Stimulated activated memory B cell treated with anti-CD40 and anti-IgM and Interleukin-4, amounts not matched to agents 10 μg/mL and 1 μg/mL and 100 μg/mL, for 72 hours (primary cell): ENCODE measurements at regions not wholly inside any gene's neighbourhood (a gene's known extent, or its start where the extent isn't known, plus 50 kb on each side); places are given as distances from the start of the nearest gene placed in this dataset.
"Not testable (repeated sequence)": the region's sequence is repeated elsewhere in the genome, so short reads cannot be mapped to it uniquely, and the experiment has no call there.

Experiments
- ATAC-seq: fragments of 150-1000 bp; cut with Tn5 transposase; 2 replicates; pipeline ENCODE4 v1.10.0; 2021
- H3K27ac Mint-ChIP-seq: one replicate; pipeline ENCODE4 v1.8.0; 2022; ENCODE audit warnings: mild to moderate bottlenecking, mixed read lengths
- H3K27me3 Mint-ChIP-seq: one replicate; pipeline ENCODE4 v1.8.0; 2022; ENCODE audit warnings: mixed read lengths
- H3K36me3 Mint-ChIP-seq: one replicate; pipeline ENCODE4 v1.8.0; 2022; ENCODE audit warnings: mixed read lengths
- H3K4me1 Mint-ChIP-seq: one replicate; pipeline ENCODE4 v1.8.0; 2022; ENCODE audit warnings: mixed read lengths
- H3K4me3 Mint-ChIP-seq: one replicate; pipeline ENCODE4 v1.8.0; 2022; ENCODE audit warnings: mild to moderate bottlenecking, moderate library complexity, mixed read lengths
- H3K9me3 Mint-ChIP-seq: one replicate; pipeline ENCODE4 v1.8.0; 2022; ENCODE audit warnings: mixed read lengths

DNA sequence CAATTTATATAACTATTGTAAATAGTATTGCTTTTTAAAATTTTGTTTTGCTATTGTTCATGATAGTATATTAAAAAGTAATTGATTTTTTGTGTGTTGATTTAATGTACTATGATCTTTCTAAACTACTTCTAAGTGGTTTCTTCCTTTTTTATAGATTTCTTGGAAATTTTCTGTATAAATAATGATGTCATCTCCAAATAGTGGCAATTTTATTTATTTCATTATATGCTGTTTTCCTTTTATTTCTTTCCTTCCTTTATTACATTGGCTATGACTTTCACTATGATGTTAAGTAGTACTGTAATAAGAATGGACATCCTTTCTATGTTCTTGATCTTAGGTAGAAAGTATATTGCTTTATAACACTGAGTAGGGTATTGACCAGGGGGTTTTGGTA, 451.5 kb upstream of the SPTLC3 start:
- no peak overlapping the region for H3K27ac Mint-ChIP-seq
- H3K4me1 Mint-ChIP-seq = no peaks in the 10 kb centered on the region
- peaks cover 2% of the 10 kb centered on the region for H3K9me3 Mint-ChIP-seq
- H3K36me3 Mint-ChIP-seq = no peaks in the 10 kb centered on the region
- no peaks in the 10 kb centered on the region for H3K27me3 Mint-ChIP-seq
- no peak overlapping the region for H3K4me3 Mint-ChIP-seq
- ATAC-seq = no peak

- Mint-ChIP-seq H3K36me3 (no peaks in the 10 kb centered on the region), H3K4me3 (no peak overlapping the region), H3K4me1 (no peaks in the 10 kb centered on the region), H3K9me3 (peaks cover 7% of the 10 kb centered on the region), H3K27me3 (no peaks in the 10 kb centered on the region), H3K27ac (no peak overlapping the region)
- ATAC-seq = no peak
These were observed 443.8 kb upstream of the SPTLC3 start for GRCh38 chr20:12564979-12565378.

GRCh38 chr20:12566596-12566995, 442.2 kb upstream of the SPTLC3 start:
- no peak for ATAC-seq
- no peak overlapping the region for H3K4me3 Mint-ChIP-seq
- peaks cover 5% of the 10 kb centered on the region for H3K9me3 Mint-ChIP-seq
- no peaks in the 10 kb centered on the region for H3K27me3 Mint-ChIP-seq
- H3K27ac Mint-ChIP-seq = no peak overlapping the region
- no peaks in the 10 kb centered on the region for H3K36me3 Mint-ChIP-seq
- H3K4me1 Mint-ChIP-seq = no peaks in the 10 kb centered on the region

DNA sequence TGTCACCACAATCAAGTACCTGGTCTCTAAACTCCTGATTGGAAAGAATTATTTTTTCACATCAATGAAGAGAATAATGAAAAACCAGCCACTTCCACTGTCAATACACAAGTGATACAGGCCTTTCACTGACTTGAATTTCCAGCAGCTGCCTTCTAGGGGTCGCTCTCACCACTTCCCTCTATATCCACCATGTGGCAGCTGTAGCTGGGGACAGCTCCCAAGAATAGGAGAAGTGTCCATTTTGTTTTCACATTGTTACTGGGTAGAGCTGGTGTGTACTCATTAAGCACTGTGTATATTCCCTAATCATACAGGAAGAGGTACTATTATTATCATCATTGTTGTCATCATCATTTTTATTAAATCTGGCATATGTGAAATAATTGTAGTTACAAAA, 438.4 kb upstream of the SPTLC3 start:
- no peak overlapping the region for H3K27ac Mint-ChIP-seq
- no peaks in the 10 kb centered on the region for H3K4me1 Mint-ChIP-seq
- H3K36me3 Mint-ChIP-seq = no peaks in the 10 kb centered on the region
- H3K9me3 Mint-ChIP-seq = no peaks in the 10 kb centered on the region
- ATAC-seq = no peak
- H3K27me3 Mint-ChIP-seq = no peaks in the 10 kb centered on the region
- no peak overlapping the region for H3K4me3 Mint-ChIP-seq

DNA sequence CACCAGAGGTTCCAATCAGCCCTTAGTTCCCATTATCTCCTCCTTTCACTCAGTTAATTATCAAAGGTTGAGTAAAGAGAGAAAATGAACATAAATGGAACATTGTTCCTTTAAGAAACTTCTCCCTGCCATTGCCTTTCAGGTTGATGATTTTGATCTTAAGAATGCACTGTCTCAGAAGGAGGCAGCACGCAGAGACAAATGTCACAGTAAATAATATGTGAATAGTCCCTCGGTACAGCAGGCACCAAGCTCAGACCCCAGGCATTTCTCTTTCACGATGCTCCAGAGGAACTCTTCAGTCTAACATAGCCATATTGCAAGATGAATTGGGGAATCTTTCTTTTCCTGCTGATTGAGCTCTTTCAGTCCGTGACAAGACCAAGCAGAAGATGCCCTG, 435.3 kb upstream of the SPTLC3 start:
- no peak for ATAC-seq
- no peak overlapping the region for H3K4me3 Mint-ChIP-seq
- H3K4me1 Mint-ChIP-seq = no peaks in the 10 kb centered on the region
- no peaks in the 10 kb centered on the region for H3K36me3 Mint-ChIP-seq
- no peak overlapping the region for H3K27ac Mint-ChIP-seq
- H3K9me3 Mint-ChIP-seq = no peaks in the 10 kb centered on the region
- no peaks in the 10 kb centered on the region for H3K27me3 Mint-ChIP-seq

GRCh38 chr20:12575352-12576095, 433.2 kb upstream of the SPTLC3 start:
- ATAC-seq = peak; percentile 24
- Mint-ChIP-seq H3K36me3 (no peaks in the 10 kb centered on the region), H3K27ac (no peak overlapping the region), H3K9me3 (no peaks in the 10 kb centered on the region), H3K4me3 (no peak overlapping the region), H3K4me1 (no peaks in the 10 kb centered on the region), H3K27me3 (no peaks in the 10 kb centered on the region)

DNA sequence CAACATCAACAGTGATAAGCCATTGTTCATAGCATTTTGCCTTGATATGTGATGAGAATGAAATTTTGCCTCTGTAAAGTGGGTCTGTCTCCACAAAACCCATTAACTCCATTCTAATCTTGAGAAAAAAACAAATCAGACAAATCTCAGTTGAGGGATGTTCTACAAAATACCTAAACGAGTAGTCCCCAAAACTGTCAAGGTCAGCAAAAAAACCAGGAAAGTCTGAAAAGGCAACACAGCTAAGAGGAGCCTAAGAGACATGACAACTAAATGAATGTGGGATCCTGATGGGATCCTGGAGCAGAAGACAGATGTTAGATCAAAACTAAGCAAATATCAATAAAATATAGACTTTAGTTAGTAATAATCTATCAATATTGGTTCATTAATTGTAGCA, 431.6 kb upstream of the SPTLC3 start:
- Mint-ChIP-seq H3K4me1 (no peaks in the 10 kb centered on the region), H3K27ac (no peak overlapping the region), H3K4me3 (no peak overlapping the region), H3K9me3 (peaks cover 3% of the 10 kb centered on the region), H3K36me3 (no peaks in the 10 kb centered on the region), H3K27me3 (no peaks in the 10 kb centered on the region)
- ATAC-seq = no peak

DNA sequence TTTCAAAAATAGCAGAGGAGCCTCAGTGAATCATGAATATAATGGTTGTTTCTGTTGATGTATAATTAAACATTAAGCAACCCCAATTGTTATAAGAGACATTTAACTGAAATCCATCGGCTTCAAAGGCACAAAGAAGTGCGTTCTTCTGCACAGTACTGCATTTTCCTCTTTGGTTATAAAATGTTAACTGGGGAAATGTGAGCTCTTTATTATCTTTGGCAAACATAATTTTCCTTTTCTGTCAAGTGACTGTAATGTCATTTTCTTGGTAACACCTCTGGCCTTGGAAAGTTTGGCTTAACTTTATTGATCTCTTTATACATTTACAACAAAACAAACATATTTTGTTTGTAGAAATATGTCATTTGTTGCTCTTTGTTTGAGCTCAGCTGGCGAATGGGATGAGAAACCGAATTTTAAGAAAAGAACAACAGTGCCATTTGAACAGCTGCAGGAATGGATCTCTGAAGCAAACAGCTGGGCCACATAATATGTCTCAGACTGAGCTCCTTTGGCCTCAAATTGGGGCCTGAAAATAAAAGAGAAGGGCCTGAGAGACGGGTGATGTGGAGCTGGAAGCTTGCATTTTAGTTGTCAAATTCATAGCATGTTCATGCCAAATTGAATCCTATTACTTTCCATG, 427.0 kb upstream of the SPTLC3 start:
- H3K27me3 Mint-ChIP-seq = no peaks in the 10 kb centered on the region
- no peak for ATAC-seq
- H3K4me3 Mint-ChIP-seq = no peak overlapping the region
- H3K36me3 Mint-ChIP-seq = no peaks in the 10 kb centered on the region
- H3K27ac Mint-ChIP-seq = no peak overlapping the region
- peaks cover 5% of the 10 kb centered on the region for H3K9me3 Mint-ChIP-seq
- H3K4me1 Mint-ChIP-seq = no peaks in the 10 kb centered on the region

- H3K27ac Mint-ChIP-seq, H3K4me1 Mint-ChIP-seq, H3K27me3 Mint-ChIP-seq: not testable (repeated sequence)
These were observed 426.1 kb upstream of the SPTLC3 start for GRCh38 chr20:12582710-12583109.

GRCh38 chr20:12591949-12592470, 416.8 kb upstream of the SPTLC3 start:
- Mint-ChIP-seq H3K36me3 (no peaks in the 10 kb centered on the region), H3K27me3 (no peaks in the 10 kb centered on the region), H3K9me3 (no peaks in the 10 kb centered on the region), H3K4me3 (no peak overlapping the region), H3K27ac (no peak overlapping the region), H3K4me1 (no peaks in the 10 kb centered on the region)
- no peak for ATAC-seq

More at GRCh38 chr20:12582710-12583109, 426.1 kb upstream of the SPTLC3 start:
- not testable (repeated sequence) for H3K36me3 Mint-ChIP-seq, H3K9me3 Mint-ChIP-seq, H3K4me3 Mint-ChIP-seq, ATAC-seq

DNA sequence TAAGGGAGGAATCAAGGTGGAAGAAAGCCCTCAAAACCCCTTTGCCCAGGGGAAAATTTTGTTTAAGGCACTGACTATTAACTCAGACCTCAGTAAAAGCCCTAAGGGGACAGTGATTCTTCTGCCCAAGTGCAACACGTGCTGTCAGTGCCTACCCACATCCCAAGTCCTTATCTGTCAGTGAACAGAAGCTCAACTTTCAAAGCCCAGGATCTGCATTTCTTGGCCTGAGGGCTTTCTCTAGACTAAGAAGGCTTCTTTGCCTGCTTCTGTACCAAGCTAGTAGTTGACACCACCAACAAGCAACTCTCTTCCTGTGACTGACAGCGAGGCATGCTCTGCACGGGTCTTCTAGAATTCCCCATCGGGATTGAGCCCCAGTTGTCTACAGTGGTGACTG, 416.0 kb upstream of the SPTLC3 start:
- no peak overlapping the region for H3K4me3 Mint-ChIP-seq
- no peak for ATAC-seq
- no peaks in the 10 kb centered on the region for H3K27me3 Mint-ChIP-seq
- no peaks in the 10 kb centered on the region for H3K9me3 Mint-ChIP-seq
- H3K36me3 Mint-ChIP-seq = no peaks in the 10 kb centered on the region
- no peaks in the 10 kb centered on the region for H3K4me1 Mint-ChIP-seq
- no peak overlapping the region for H3K27ac Mint-ChIP-seq

DNA sequence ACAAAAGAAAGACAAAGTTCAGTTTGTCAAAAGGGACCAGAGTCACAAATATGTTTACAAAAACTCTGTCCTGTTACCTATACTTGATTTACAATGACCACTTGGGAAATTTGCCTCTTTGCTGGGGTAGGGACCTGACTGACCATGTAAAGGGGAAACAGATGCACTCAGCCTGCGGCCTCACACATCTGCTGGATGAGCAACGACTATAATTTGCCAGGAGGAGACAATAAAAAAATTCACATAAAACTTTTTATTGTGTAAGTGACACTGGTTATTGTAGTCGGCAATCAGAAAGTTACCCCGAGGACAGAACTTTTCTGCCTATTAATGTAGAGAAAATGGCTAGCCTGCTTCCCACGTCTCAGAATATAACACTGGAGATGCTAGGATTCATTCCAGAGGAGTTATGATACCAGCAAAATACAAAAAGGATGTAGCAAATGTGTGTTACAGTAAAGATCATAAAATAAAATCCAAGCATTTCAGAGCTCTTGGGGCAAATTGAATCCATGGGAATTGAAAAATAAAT, 415.4 kb upstream of the SPTLC3 start:
- H3K27ac Mint-ChIP-seq = no peak overlapping the region
- no peaks in the 10 kb centered on the region for H3K4me1 Mint-ChIP-seq
- no peaks in the 10 kb centered on the region for H3K36me3 Mint-ChIP-seq
- no peak for ATAC-seq
- H3K9me3 Mint-ChIP-seq = no peaks in the 10 kb centered on the region
- no peaks in the 10 kb centered on the region for H3K27me3 Mint-ChIP-seq
- H3K4me3 Mint-ChIP-seq = no peak overlapping the region

DNA sequence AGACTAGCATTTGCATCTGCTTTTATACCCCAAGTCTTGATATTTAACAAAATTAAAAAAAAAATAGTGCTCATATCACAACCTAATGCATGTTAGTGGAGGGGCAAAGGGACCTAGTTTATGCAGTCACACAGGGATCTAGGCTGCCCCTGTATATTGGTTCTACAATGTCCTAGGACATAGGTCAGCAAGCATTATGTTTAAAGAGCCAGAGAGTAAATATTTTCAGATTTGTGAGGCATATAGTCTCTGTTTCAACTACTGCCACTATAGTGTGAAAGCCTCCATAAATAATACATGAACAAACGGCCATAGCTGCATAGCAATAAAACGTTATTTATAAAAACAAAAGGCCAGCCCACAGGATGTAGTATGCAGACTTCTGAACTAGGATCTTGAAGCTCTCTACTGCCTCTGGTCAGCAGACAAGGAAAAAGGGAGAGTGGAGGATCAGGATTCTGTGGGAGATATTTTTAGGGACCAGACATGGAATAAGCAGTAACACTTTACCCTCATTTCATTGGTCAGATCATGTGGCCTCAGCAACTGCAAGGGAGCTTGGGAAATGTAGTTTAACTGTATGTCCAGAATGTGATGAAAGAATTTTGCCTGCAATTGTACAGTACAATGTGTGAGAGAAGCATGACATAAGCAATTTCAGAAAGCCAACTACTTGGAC, 414.2 kb upstream of the SPTLC3 start:
- Mint-ChIP-seq H3K27ac (no peak overlapping the region), H3K4me3 (no peak overlapping the region), H3K36me3 (no peaks in the 10 kb centered on the region), H3K27me3 (no peaks in the 10 kb centered on the region), H3K4me1 (no peaks in the 10 kb centered on the region), H3K9me3 (no peaks in the 10 kb centered on the region)
- no peak for ATAC-seq

DNA sequence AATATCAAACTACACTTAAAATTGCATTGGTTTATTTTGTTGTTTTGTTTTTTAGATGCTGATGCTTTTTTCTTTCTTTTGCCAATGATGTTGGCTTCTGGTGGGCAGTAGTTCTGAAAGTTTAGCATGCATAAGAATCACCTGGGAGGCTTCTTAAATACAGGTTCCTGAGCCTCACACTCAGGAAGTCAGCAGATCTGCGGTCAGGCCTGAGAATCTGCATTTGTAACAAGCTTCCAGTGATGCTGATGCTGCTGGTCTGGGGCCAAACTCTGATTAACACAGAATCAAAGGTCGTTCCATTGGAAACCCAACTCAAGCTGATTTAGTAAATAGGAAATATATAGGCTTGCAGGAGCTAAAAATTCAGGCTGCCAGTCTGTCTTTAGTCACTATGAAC, 412.9 kb upstream of the SPTLC3 start:
- no peaks in the 10 kb centered on the region for H3K9me3 Mint-ChIP-seq
- no peaks in the 10 kb centered on the region for H3K4me1 Mint-ChIP-seq
- H3K36me3 Mint-ChIP-seq = no peaks in the 10 kb centered on the region
- H3K27me3 Mint-ChIP-seq = no peaks in the 10 kb centered on the region
- no peak overlapping the region for H3K4me3 Mint-ChIP-seq
- ATAC-seq = no peak
- H3K27ac Mint-ChIP-seq = no peak overlapping the region

GRCh38 chr20:12596863-12597262, 411.9 kb upstream of the SPTLC3 start:
- no peak for ATAC-seq
- no peak overlapping the region for H3K4me3 Mint-ChIP-seq
- H3K27me3 Mint-ChIP-seq = no peaks in the 10 kb centered on the region
- H3K27ac Mint-ChIP-seq = no peak overlapping the region
- no peaks in the 10 kb centered on the region for H3K4me1 Mint-ChIP-seq
- H3K9me3 Mint-ChIP-seq = no peaks in the 10 kb centered on the region
- no peaks in the 10 kb centered on the region for H3K36me3 Mint-ChIP-seq
